Peyer's patch (tissue), 4 donors: ENCODE measurements at regions not wholly inside any gene's neighbourhood (a gene's known extent, or its start where the extent isn't known, plus 50 kb on each side); places are given as distances from the start of the nearest gene placed in this dataset.

ENCODE experiments used
- CTCF ChIP-seq, 6 experiments: fragments of 450-650 bp in 4 of 6; fragments of 200-600 bp in 2 of 6; sonication (generic) in 1 of 6; IDR thresholded peaks; one replicate each; pipeline ENCODE4 v1.5.1; 2017 to 2019; ENCODE audit warnings: antibody characterized with exemption in 6 of 6, mild to moderate bottlenecking in 3 of 6, moderate library complexity in 1 of 6
- POLR2A ChIP-seq, 2 donors: fragments of 450-650 bp; IDR thresholded peaks; one replicate each; pipeline ENCODE4 v1.5.1; 2017; ENCODE audit warnings: antibody characterized with exemption in 2 of 2, mild to moderate bottlenecking in 2 of 2, moderate library complexity in 2 of 2

DNA sequence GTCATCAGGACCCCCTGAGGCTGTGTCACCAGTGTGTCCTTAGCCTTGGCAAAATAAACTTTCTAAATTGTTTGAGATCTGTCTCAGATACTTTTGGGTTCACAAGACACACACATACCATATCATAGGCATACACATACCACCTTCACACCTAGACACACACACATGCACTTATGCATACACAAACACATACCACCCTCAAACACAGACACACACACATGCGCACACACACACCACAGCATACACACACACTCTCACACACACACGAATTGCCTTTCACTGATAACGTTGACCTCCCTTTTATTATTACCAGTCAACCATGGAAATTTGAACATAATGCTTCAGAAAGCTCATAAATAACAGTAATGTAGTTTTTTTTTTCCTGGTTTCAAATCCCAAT, 108.6 kb upstream of the MYLIP start:
- TF ChIP-seq POLR2A (IDR thresholded peaks at IDR 0.05) = no peak
- no peak for TF ChIP-seq CTCF (IDR thresholded peaks at IDR 0.05)
